Inferior parietal cortex (tissue), 1 donor: ENCODE measurements at regions not wholly inside any gene's neighbourhood (a gene's known extent, or its start where the extent isn't known, plus 50 kb on each side); places are given as distances from the start of the nearest gene placed in this dataset.
"Not testable (repeated sequence)": the region's sequence is repeated elsewhere in the genome, so short reads cannot be mapped to it uniquely, and the experiment has no call there.

Experiments
- DNase-seq: peaks from one replicate; pipeline ENCODE4 v3.0.0-alpha.2; 2016; ENCODE audit errors: extremely low spot score

DNA sequence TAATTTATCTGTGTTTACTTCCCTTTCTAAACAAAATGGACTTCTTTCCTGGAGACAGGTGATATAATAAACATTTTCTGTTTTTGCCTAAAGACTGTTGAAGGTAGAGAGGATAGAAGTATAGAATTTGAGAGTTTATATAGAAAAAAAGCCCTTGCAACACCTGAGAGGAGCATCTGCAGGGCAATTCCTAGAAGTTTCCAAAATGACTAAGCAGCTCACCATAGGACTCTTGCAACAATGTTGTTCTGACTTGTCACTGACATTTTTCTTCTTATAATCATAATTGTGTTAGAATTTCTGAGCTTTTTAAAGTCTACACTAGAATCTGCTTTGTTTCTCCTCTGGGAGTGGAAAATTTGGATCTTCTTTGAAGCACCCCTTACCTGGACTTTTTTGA, 216.8 kb downstream of the TUSC1 start:
- DNase-seq = no peak

- DNase-seq = no peak
These were observed 224.4 kb downstream of the TUSC1 start for GRCh38 chr9:25453875-25454274.

DNA sequence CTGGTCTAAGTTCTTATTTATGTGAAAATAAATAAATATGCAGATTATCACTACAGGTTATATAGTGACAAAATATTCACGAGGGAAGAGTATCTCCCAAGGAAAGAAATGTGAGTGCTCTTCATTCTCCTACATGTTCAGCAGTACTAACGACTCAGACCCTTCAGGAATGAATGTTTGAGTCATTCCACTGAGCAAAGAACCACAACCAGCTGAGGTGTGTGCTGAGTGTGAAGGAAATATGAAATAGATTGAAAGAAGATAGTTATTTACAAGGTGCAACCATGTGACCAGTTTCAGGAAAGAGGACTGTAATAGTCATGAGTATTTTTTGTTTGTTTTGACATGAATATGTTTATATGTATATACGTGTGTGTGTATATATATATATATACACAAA, 228.7 kb downstream of the TUSC1 start:
- no peak for DNase-seq

DNA sequence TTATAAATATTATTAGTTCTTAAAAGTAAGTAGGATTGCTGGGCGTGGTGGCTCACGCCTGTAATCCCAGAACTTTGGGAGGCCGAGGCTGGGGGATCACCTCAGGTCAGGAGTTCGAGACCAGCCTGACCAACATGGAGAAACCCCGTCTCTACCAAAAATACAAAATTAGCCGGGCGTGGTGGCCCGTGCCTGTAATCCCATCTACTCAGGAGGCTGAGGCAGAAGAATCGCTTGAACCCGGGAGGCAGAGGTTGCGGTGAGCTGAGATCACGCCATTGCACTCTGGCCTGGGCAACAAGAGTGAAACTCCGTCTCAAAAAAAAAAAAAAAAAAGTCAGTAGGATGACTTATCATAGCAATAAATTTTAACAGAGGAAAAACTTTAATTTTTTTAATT, 232.5 kb downstream of the TUSC1 start:
- DNase-seq = not testable (repeated sequence)

DNA sequence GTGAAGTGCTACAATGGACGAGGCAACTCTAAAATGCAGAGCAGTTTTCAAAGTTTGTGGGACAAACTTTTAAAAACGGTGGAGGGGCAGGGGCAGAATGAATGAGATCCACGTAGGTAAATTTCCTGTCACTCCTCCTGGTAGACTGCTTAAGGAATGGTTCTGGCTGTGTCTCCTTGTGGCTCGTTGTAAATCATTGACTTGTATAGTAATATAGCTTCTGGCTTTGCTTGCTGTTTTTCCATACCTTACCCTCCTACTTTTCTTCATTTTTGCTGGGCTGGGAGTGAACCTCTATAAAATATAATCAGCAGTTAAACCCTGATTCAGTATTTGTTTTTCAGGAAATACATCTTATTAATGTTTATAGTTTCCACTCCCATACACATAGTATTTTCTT, 235.7 kb downstream of the TUSC1 start:
- DNase-seq = no peak

- no peak for DNase-seq
These were observed 250.3 kb downstream of the TUSC1 start for GRCh38 chr9:25427898-25428297.

GRCh38 chr9:25427290-25427689, 251.0 kb downstream of the TUSC1 start:
- no peak for DNase-seq

- no peak for DNase-seq
These were observed 256.7 kb downstream of the TUSC1 start for GRCh38 chr9:25421560-25421959.

GRCh38 chr9:25418974-25419373, 259.3 kb downstream of the TUSC1 start:
- DNase-seq = no peak

- DNase-seq = no peak
These were observed 262.5 kb downstream of the TUSC1 start for GRCh38 chr9:25415718-25416117.

GRCh38 chr9:25412646-25413045, 265.6 kb downstream of the TUSC1 start:
- peak; percentile 10 for DNase-seq

- no peak for DNase-seq
These were observed 280.5 kb downstream of the TUSC1 start for GRCh38 chr9:25397746-25398145.

- DNase-seq = no peak
These were observed 281.4 kb downstream of the TUSC1 start for GRCh38 chr9:25396828-25397227.

DNA sequence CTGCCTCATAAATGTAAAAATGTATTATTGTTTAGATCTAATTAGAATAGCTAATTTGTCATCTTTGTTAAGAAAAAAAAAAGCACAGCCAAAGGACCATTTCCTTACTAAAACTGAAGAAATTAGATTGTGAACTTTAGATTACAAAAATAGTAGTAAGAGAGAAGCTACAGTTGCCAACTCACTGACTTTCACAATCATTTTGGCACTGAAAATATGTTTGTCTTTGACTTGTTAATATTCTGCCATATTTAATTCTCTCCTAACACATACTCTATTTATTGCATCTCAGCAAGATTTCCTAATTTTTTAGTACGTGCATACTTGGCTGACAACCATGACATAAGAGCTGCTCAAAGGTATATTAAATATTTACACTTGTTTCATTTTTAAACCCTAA, 297.1 kb downstream of the TUSC1 start:
- DNase-seq = no peak

GRCh38 chr9:25377039-25377438, 301.2 kb downstream of the TUSC1 start:
- no peak for DNase-seq

DNA sequence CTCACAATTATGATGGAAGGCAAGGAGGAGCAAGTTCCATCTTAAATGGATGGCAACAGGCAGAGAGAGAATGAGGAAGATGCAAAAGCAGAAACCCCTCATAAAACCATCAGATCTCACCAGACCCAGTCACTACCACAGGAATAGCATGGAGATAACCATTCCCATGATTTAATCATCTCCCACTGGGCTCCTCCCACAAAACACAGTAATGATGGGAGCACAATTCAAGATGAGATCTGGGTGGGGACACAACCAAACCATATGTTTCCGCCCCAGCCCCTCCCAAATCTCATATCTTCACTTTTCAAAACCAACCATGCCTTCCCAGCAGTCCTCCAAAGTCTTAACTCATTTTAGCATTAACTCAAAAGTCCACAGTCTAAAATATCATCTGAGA, 304.0 kb downstream of the TUSC1 start:
- no peak for DNase-seq

- DNase-seq = no peak
These were observed 311.3 kb downstream of the TUSC1 start for GRCh38 chr9:25366906-25367305.

DNA sequence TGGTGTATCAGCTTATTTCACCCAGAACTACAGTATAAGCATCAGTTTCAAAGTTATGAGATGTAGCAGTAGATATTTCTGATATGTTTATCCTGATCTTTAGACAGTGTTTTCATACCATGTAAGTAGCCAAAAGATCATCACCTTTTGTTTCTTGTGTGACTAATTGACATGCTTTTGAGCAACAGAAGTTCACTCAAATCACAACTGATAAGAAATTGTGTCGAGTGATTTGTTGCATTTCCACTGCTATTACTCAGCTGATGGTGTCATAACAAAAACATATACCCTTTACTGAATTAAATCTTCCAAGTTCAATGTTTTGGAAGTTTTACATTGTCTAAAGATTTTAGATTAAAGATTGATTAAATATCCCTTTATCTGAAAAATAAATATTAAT, 324.5 kb downstream of the TUSC1 start:
- DNase-seq = no peak

- DNase-seq = no peak
These were observed 328.2 kb downstream of the TUSC1 start for GRCh38 chr9:25350011-25350410.

DNA sequence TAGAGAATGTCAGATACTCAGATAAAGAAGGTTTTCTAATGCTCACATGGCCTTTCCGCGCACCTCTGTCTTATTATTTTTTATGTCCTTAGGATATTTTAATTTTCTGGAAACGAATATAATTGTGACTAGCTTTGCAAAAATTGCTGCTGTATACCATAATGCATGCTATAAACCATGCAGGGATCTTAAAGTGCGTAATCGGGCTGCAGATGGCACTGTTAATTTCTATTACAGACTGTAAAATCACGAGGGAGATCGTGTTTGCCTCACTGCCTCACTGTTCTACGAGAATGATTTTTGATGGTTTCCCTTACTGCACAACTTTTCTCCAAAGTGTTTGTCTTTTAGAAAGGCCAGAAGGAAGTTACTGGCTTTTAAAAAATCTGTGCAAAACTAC, 356.1 kb downstream of the TUSC1 start:
- no peak for DNase-seq

GRCh38 chr9:25310961-25311360, 367.3 kb downstream of the TUSC1 start:
- DNase-seq = no peak

- no peak for DNase-seq
These were observed 369.7 kb downstream of the TUSC1 start for GRCh38 chr9:25308549-25308948.

DNA sequence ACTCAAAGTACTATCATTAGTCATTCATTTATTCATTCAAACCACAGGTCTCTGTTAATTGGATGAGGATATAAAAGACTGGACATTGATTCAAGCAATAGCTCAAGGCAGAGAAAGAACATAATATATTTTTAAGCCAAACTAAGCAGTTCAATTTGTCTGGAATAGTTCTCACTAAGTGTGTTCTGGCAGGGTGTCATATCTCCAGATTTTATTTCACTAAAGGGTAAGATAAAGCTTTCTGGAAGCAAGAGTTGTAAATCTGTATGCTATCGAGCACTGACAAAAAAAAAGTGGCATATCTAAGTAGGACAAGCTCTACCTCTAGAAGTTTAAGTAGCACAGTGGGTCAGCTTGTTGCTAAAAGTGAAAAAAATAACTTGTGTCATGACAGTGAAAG, 375.6 kb downstream of the TUSC1 start:
- DNase-seq = no peak

- DNase-seq = not testable (repeated sequence)
These were observed 390.0 kb downstream of the TUSC1 start for GRCh38 chr9:25288195-25288594.

DNA sequence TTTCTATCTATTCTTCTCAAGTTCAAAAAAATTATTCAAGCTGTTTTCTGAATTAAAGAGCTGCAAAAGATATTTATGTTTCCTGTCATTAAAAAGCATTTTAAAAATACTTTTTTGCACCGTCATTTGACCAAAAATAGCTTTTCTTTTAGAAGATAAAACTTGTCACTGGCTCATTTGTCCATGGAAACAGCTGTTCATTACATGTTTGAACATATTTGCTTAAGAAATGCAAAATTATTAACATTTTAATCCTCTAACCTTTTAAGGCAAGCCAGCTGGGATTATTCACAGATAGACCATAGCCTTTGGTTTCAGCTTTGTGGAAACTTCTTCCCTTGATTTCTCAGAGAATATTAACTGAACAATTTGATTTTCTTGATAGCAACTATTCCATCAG, 393.9 kb downstream of the TUSC1 start:
- DNase-seq = no peak
